Upper lobe of right lung (tissue), 1 donor: ENCODE measurements at regions not wholly inside any gene's neighbourhood (a gene's known extent, or its start where the extent isn't known, plus 50 kb on each side); places are given as distances from the start of the nearest gene placed in this dataset.
A peak's percentile ranks its signal among the peaks of the same experiment; 100 is the strongest.

Experiments
- ATAC-seq: fragments of 200-7000 bp; cut with Tn5 transposase; one replicate; pipeline ENCODE4 v1.9.1; 2020; ENCODE audit warnings: mild to moderate bottlenecking, moderate library complexity
- DNase-seq: peaks from one replicate; pipeline ENCODE4 v3.0.0-alpha.2; 2020
- H3K27ac ChIP-seq: fragments of 200-600 bp; one replicate; pipeline ENCODE4 v1.8.0; 2022
- H3K27me3 ChIP-seq: fragments of 200-600 bp; one replicate; pipeline ENCODE4 v1.8.0; 2022; ENCODE audit warnings: mild to moderate bottlenecking
- H3K36me3 ChIP-seq: fragments of 200-600 bp; one replicate; pipeline ENCODE4 v1.8.0; 2022
- H3K4me1 ChIP-seq: fragments of 200-600 bp; one replicate; pipeline ENCODE4 v1.8.0; 2022
- H3K4me3 ChIP-seq: fragments of 200-600 bp; one replicate; pipeline ENCODE4 v1.8.0; 2022; ENCODE audit warnings: mild to moderate bottlenecking
- H3K9me3 ChIP-seq: fragments of 200-600 bp; one replicate; pipeline ENCODE4 v1.8.0; 2022
- CTCF ChIP-seq: fragments of 200-600 bp; IDR thresholded peaks from one replicate; pipeline ENCODE4 v1.8.0; 2022; ENCODE audit warnings: antibody characterized with exemption
- intact Hi-C: fragments of 100-400 bp; cut with DNase I; formaldehyde crosslinking; loops from one replicate; pipeline ENCODE4 v1.11.0; 2022
- donor health status: DM: no; HTN: yes; CAD: no; lungs with severe emphysema.

GRCh38 chr6:66897576-66897975, 1190.5 kb upstream of the EYS start:
- no peak for DNase-seq
- intact Hi-C loops: no loop called here
- no peaks in the 10 kb centered on the region for H3K4me1 ChIP-seq
- peaks cover 7% of the 10 kb centered on the region for H3K9me3 ChIP-seq
- no peaks in the 10 kb centered on the region for H3K27me3 ChIP-seq
- H3K4me3 ChIP-seq: no peak overlapping the region
- no peak for TF ChIP-seq CTCF
- no peaks in the 10 kb centered on the region for H3K36me3 ChIP-seq
- peak; percentile 36 for ATAC-seq
- H3K27ac ChIP-seq: no peak overlapping the region

DNA sequence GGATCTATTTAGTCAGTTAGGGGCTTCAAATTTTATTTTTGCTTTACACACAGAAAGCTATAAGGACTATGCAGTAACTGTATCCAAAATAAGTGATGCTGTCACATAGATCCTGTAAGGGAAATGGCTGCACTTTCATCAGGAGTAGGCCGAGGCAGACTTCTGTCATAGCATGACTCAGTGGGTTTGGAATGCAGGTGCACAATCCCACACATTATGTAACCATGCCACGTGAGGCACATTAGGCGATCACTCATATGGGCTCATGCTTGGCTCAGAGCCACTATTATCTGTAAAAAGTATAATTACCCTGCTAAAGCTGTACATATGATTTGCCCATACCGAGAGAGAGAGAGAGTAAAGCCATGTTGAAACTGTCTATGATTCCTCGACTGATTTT, 1189.4 kb upstream of the EYS start:
- Histone ChIP-seq H3K27me3 (no peaks in the 10 kb centered on the region), H3K4me1 (no peaks in the 10 kb centered on the region), H3K9me3 (peaks cover 7% of the 10 kb centered on the region), H3K36me3 (no peaks in the 10 kb centered on the region), H3K4me3 (no peak overlapping the region), H3K27ac (no peak overlapping the region)
- no peak for DNase-seq
- ATAC-seq: no peak
- no peak for TF ChIP-seq CTCF
- intact Hi-C loops: no loop called here

DNA sequence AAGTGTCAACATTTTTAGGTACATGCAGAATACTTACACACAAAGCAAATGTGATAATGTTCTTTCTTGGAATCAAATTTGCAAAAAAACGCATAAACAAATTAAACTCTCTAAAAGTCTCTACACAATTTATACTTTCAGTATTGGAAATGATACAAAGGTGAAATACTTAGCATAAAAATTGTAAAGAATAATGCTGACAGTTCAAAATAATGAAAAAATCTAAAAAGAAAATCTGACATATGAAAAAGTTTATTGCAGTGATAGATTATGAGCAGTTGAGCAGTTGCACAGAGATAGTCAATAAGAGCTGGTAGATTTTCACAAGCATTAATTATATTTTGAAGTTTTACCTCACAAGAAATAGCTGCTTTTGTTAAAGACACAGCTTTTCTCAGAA, 1176.4 kb upstream of the EYS start:
- no peak for ATAC-seq
- intact Hi-C loops: no loop called here
- TF ChIP-seq CTCF: no peak

DNA sequence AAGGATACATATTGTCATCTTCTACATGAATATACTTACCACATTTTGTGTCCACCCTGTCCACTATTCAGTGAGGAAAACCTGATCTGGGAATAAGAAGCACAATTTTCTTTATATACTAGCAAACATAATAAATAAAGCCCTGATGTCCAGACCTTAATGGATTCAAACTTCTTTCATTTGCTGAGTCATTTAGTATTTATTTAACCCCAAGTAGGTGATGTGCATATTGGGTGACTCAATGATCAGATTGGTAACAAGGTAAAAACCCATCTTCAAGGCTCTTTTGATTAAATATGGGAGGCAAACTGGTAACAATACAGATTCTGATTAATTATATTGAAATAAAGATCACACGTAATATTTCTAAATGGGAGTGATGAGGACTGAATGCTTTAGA, 1159.8 kb upstream of the EYS start:
- Histone ChIP-seq H3K27ac (no peak overlapping the region), H3K4me1 (no peaks in the 10 kb centered on the region), H3K9me3 (no peaks in the 10 kb centered on the region), H3K4me3 (no peak overlapping the region), H3K36me3 (no peaks in the 10 kb centered on the region), H3K27me3 (no peaks in the 10 kb centered on the region)
- no peak for TF ChIP-seq CTCF
- ATAC-seq (no peak), DNase-seq (no peak)
- intact Hi-C loops: no loop called here

More for the DNA sequence above, 1176.4 kb upstream of the EYS start:
- DNase-seq: no peak
- H3K4me1 ChIP-seq: no peaks in the 10 kb centered on the region
- no peaks in the 10 kb centered on the region for H3K36me3 ChIP-seq
- H3K9me3 ChIP-seq: peaks cover 10% of the 10 kb centered on the region
- H3K27me3 ChIP-seq: no peaks in the 10 kb centered on the region
- H3K27ac ChIP-seq: no peak overlapping the region
- no peak overlapping the region for H3K4me3 ChIP-seq

- no peak overlapping the region for H3K4me3 ChIP-seq
- H3K4me1 ChIP-seq: no peaks in the 10 kb centered on the region
- DNase-seq (no peak), ATAC-seq (no peak)
- H3K36me3 ChIP-seq: no peaks in the 10 kb centered on the region
- no peak overlapping the region for H3K27ac ChIP-seq
- intact Hi-C loops: no loop called here
- H3K27me3 ChIP-seq: no peaks in the 10 kb centered on the region
- no peaks in the 10 kb centered on the region for H3K9me3 ChIP-seq
- TF ChIP-seq CTCF: no peak
Measured at GRCh38 chr6:66865771-66866170, 1158.7 kb upstream of the EYS start.

- H3K36me3 ChIP-seq: no peaks in the 10 kb centered on the region
- H3K4me1 ChIP-seq: no peaks in the 10 kb centered on the region
- no peak for TF ChIP-seq CTCF
- ATAC-seq: no peak
- intact Hi-C loops: no loop called here
- H3K9me3 ChIP-seq: no peaks in the 10 kb centered on the region
- no peak overlapping the region for H3K4me3 ChIP-seq
- H3K27ac ChIP-seq: no peak overlapping the region
- DNase-seq: no peak
- H3K27me3 ChIP-seq: no peaks in the 10 kb centered on the region
Measured at GRCh38 chr6:66861007-66861541, 1154.0 kb upstream of the EYS start.
